ENCODE measurements at regions not wholly inside any gene's neighbourhood (a gene's known extent, or its start where the extent isn't known, plus 50 kb on each side); places are given as distances from the start of the nearest gene placed in this dataset.

GRCh38 chr20:47950124-47950912 is 165.0 kb upstream of the SULF2 start:
- no peak for TF ChIP-seq CTCF (IDR thresholded peaks at IDR 0.05; ENCODE audit: insufficient read depth, low read length, poor library complexity, severe bottlenecking)
- Histone ChIP-seq H3K36me3 (ENCODE audit: control insufficient read depth, insufficient read depth, low read length) (no peaks in the 10 kb centered on the region), H3K4me3 (ENCODE audit: low read depth, low read length) (no peak overlapping the region), H3K27me3 (ENCODE audit: control insufficient read depth, insufficient read depth, low read length) (peaks cover 2% of the 10 kb centered on the region)
- no peak for DNase-seq (ENCODE audit: low read depth)

- Histone ChIP-seq H3K27me3 (ENCODE audit: control insufficient read depth, insufficient read depth, low read length) (peaks cover 2% of the 10 kb centered on the region), H3K4me3 (ENCODE audit: low read depth, low read length) (no peak overlapping the region), H3K36me3 (ENCODE audit: control insufficient read depth, insufficient read depth, low read length) (no peaks in the 10 kb centered on the region)
- no peak for DNase-seq (ENCODE audit: low read depth)
- TF ChIP-seq CTCF (IDR thresholded peaks at IDR 0.05; ENCODE audit: insufficient read depth, low read length, poor library complexity, severe bottlenecking), result no peak
Measured at GRCh38 chr20:47949230-47949629, 163.9 kb upstream of the SULF2 start.

- no peak overlapping the region for H3K4me3 ChIP-seq (ENCODE audit: low read depth, low read length)
- TF ChIP-seq CTCF (IDR thresholded peaks at IDR 0.05; ENCODE audit: insufficient read depth, low read length, poor library complexity, severe bottlenecking), result no peak
- no peaks in the 10 kb centered on the region for H3K36me3 ChIP-seq (ENCODE audit: control insufficient read depth, insufficient read depth, low read length)
- H3K27me3 ChIP-seq (ENCODE audit: control insufficient read depth, insufficient read depth, low read length), result no peaks in the 10 kb centered on the region
- DNase-seq (ENCODE audit: low read depth), result no peak
Measured at GRCh38 chr20:47944682-47945081, 159.4 kb upstream of the SULF2 start.

GRCh38 chr20:47941869-47942268 is 156.6 kb upstream of the SULF2 start:
- DNase-seq (ENCODE audit: low read depth), result no peak
- no peak overlapping the region for H3K4me3 ChIP-seq (ENCODE audit: low read depth, low read length)
- TF ChIP-seq CTCF (IDR thresholded peaks at IDR 0.05; ENCODE audit: insufficient read depth, low read length, poor library complexity, severe bottlenecking), result no peak
- H3K27me3 ChIP-seq (ENCODE audit: control insufficient read depth, insufficient read depth, low read length), result peaks cover 3% of the 10 kb centered on the region
- no peaks in the 10 kb centered on the region for H3K36me3 ChIP-seq (ENCODE audit: control insufficient read depth, insufficient read depth, low read length)

GRCh38 chr20:47940101-47940813 is 155.0 kb upstream of the SULF2 start:
- TF ChIP-seq CTCF (IDR thresholded peaks at IDR 0.05; ENCODE audit: insufficient read depth, low read length, poor library complexity, severe bottlenecking), result no peak
- no peak for DNase-seq (ENCODE audit: low read depth)
- H3K36me3 ChIP-seq (ENCODE audit: control insufficient read depth, insufficient read depth, low read length), result no peaks in the 10 kb centered on the region
- peaks cover 3% of the 10 kb centered on the region for H3K27me3 ChIP-seq (ENCODE audit: control insufficient read depth, insufficient read depth, low read length)
- no peak overlapping the region for H3K4me3 ChIP-seq (ENCODE audit: low read depth, low read length)
